Neural cell (in vitro differentiated cells): ENCODE measurements at regions not wholly inside any gene's neighbourhood (a gene's known extent, or its start where the extent isn't known, plus 50 kb on each side); places are given as distances from the start of the nearest gene placed in this dataset.

ENCODE experiments used
- H2AFZ ChIP-seq: fragments of 200-600, 300-800 bp; sonication (generic), shearing (Covaris generic); 2 replicates; pipeline ENCODE4 v1.6.0; 2014; ENCODE audit warnings: low read depth, mild to moderate bottlenecking, antibody characterized with exemption, low read length, moderate library complexity
- H3F3A ChIP-seq: fragments of 200-600 bp; shearing (Covaris generic); 2 replicates; pipeline ENCODE4 v1.6.1; 2016; ENCODE audit warnings: mild to moderate bottlenecking, moderate library complexity, mixed read lengths, antibody characterized with exemption, low read length; ENCODE audit not compliant: insufficient read depth, poor library complexity, severe bottlenecking
- H3K27ac ChIP-seq: fragments of 200-600, 300-800 bp; sonication (generic), shearing (Covaris generic); 2 replicates; pipeline ENCODE4 v1.5.1; 2014; ENCODE audit warnings: mild to moderate bottlenecking, low read length, moderate library complexity
- H3K27me3 ChIP-seq: fragments of 300-800, 200-600 bp; sonication (generic), shearing (Covaris generic); 2 replicates; pipeline ENCODE4 v1.6.0; 2014; ENCODE audit warnings: mild to moderate bottlenecking, low read depth, low read length, moderate library complexity; ENCODE audit not compliant: insufficient read depth
- H3K36me3 ChIP-seq: fragments of 300-800, 200-600 bp; sonication (generic), shearing (Covaris generic); 2 replicates; pipeline ENCODE4 v1.5.1; 2014; ENCODE audit warnings: mild to moderate bottlenecking, antibody characterized with exemption, low read length, moderate library complexity; ENCODE audit not compliant: insufficient read depth
- H3K4me2 ChIP-seq: fragments of 300-800, 200-600 bp; sonication (generic), shearing (Covaris generic); 2 replicates; pipeline ENCODE4 v1.6.0; 2014; ENCODE audit warnings: mild to moderate bottlenecking, low read length
- H3K4me3 ChIP-seq: fragments of 300-800, 200-600 bp; sonication (generic), shearing (Covaris generic); 2 replicates; pipeline ENCODE4 v1.5.1; 2014; ENCODE audit warnings: mild to moderate bottlenecking, low read length, moderate library complexity
- H3K79me2 ChIP-seq: fragments of 200-600 bp; shearing (Covaris generic); replicated peaks from 2 replicates; pipeline ENCODE4 v1.6.0; 2014; ENCODE audit warnings: mild to moderate bottlenecking, low read length, moderate library complexity; ENCODE audit not compliant: insufficient read depth
- H3K9ac ChIP-seq: fragments of 300-800, 200-600 bp; sonication (generic), shearing (Covaris generic); 2 replicates; pipeline ENCODE4 v1.6.1; 2016; ENCODE audit warnings: mild to moderate bottlenecking, low read length, mixed read lengths
- H3K9me2 ChIP-seq: fragments of 200-600 bp; shearing (Covaris generic); 2 replicates; pipeline ENCODE4 v1.6.1; 2016; ENCODE audit warnings: mild to moderate bottlenecking, low read length, mixed read lengths; ENCODE audit not compliant: insufficient read depth
- H3K9me3 ChIP-seq: fragments of 200-600, 300-800 bp; sonication (generic), shearing (Covaris generic); 2 replicates; pipeline ENCODE4 v1.6.1; 2016; ENCODE audit warnings: mild to moderate bottlenecking, mixed run types, low read length, moderate library complexity, mixed read lengths
- H4K20me1 ChIP-seq: fragments of 200-600 bp; shearing (Covaris generic); 2 replicates; pipeline ENCODE4 v1.6.1; 2016; ENCODE audit warnings: mild to moderate bottlenecking, mixed run types; ENCODE audit not compliant: insufficient read depth
- EP300 ChIP-seq: fragments of 450-650 bp; conservative IDR thresholded peaks from 2 replicates; pipeline ENCODE4 v1.6.1; 2014; ENCODE audit warnings: antibody characterized with exemption, mild to moderate bottlenecking, moderate library complexity; ENCODE audit not compliant: poor library complexity, severe bottlenecking
- EZH2 ChIP-seq: fragments of 200-600, 300-800 bp; shearing (Covaris generic), sonication (generic); IDR thresholded peaks from 2 replicates; pipeline ENCODE4 v1.6.1; 2014; ENCODE audit warnings: antibody characterized with exemption, low read length, borderline replicate concordance, mild to moderate bottlenecking; ENCODE audit not compliant: insufficient read depth, poor library complexity, severe bottlenecking
- MXI1 ChIP-seq: fragments of 450-650 bp; conservative IDR thresholded peaks from 2 replicates; pipeline ENCODE4 v1.6.1; 2014; ENCODE audit warnings: antibody characterized with exemption, mild to moderate bottlenecking; ENCODE audit not compliant: poor library complexity, severe bottlenecking
- POLR2AphosphoS5 ChIP-seq: IDR thresholded peaks from 2 replicates; pipeline ENCODE4 v1.6.1; 2012
- RAD21 ChIP-seq: fragments of 450-650 bp; conservative IDR thresholded peaks from 2 replicates; pipeline ENCODE4 v1.6.1; 2014; ENCODE audit warnings: antibody characterized with exemption, mild to moderate bottlenecking, moderate library complexity
- REST ChIP-seq: IDR thresholded peaks from 2 replicates; pipeline ENCODE4 v1.6.1; 2012; ENCODE audit warnings: borderline replicate concordance
- SMC3 ChIP-seq: fragments of 450-650 bp; conservative IDR thresholded peaks from 2 replicates; pipeline ENCODE4 v1.6.1; 2014; ENCODE audit warnings: antibody characterized with exemption, mild to moderate bottlenecking, moderate library complexity; ENCODE audit not compliant: poor library complexity
- TAF1 ChIP-seq: IDR thresholded peaks from 2 replicates; pipeline ENCODE4 v1.6.1; 2012; ENCODE audit warnings: low read depth
- TF ChIP-seq, protein P1 (sequence below): fragments of 450-650 bp; IDR thresholded peaks from 2 replicates; pipeline ENCODE4 v1.5.1; 2014; ENCODE audit warnings: antibody characterized with exemption, mild to moderate bottlenecking, moderate library complexity; ENCODE audit not compliant: poor library complexity, severe bottlenecking

GRCh38 chr1:196075621-196076020 lies 532.6 kb downstream of the KCNT2 start:
- no peak for TF ChIP-seq MXI1
- TF ChIP-seq POLR2AphosphoS5: no peak
- TF ChIP-seq SMC3: no peak
- no peak for TF ChIP-seq REST
- no peak for TF ChIP-seq TAF1
- Histone ChIP-seq H3F3A (no peaks in the 10 kb centered on the region), H3K79me2 (no peaks in the 10 kb centered on the region)

GRCh38 chr1:196074182-196074581 lies 534.1 kb downstream of the KCNT2 start:
- Histone ChIP-seq H3K9me2 (no peaks in the 10 kb centered on the region), H3K4me3 (no peak overlapping the region), H2AFZ (no peak overlapping the region), H3K9ac (no peak overlapping the region), H3K36me3 (no peaks in the 10 kb centered on the region), H3K27me3 (no peaks in the 10 kb centered on the region), H4K20me1 (no peaks in the 10 kb centered on the region), H3K27ac (no peak overlapping the region), H3K4me2 (no peak overlapping the region), H3F3A (no peaks in the 10 kb centered on the region), H3K79me2 (no peaks in the 10 kb centered on the region), H3K9me3 (no peaks in the 10 kb centered on the region)
- TF ChIP-seq POLR2AphosphoS5 (no peak), RAD21 (no peak), EP300 (no peak), EZH2 (no peak), MXI1 (no peak), REST (no peak), SMC3 (no peak), TAF1 (no peak)
- TF ChIP-seq, protein P1, sequence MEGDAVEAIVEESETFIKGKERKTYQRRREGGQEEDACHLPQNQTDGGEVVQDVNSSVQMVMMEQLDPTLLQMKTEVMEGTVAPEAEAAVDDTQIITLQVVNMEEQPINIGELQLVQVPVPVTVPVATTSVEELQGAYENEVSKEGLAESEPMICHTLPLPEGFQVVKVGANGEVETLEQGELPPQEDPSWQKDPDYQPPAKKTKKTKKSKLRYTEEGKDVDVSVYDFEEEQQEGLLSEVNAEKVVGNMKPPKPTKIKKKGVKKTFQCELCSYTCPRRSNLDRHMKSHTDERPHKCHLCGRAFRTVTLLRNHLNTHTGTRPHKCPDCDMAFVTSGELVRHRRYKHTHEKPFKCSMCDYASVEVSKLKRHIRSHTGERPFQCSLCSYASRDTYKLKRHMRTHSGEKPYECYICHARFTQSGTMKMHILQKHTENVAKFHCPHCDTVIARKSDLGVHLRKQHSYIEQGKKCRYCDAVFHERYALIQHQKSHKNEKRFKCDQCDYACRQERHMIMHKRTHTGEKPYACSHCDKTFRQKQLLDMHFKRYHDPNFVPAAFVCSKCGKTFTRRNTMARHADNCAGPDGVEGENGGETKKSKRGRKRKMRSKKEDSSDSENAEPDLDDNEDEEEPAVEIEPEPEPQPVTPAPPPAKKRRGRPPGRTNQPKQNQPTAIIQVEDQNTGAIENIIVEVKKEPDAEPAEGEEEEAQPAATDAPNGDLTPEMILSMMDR: no peak

More at GRCh38 chr1:196075621-196076020, 532.6 kb downstream of the KCNT2 start:
- Histone ChIP-seq H4K20me1 (no peaks in the 10 kb centered on the region), H3K4me3 (no peak overlapping the region), H3K9ac (no peak overlapping the region), H3K27me3 (no peaks in the 10 kb centered on the region), H3K4me2 (no peak overlapping the region), H3K36me3 (no peaks in the 10 kb centered on the region), H2AFZ (no peak overlapping the region), H3K27ac (no peak overlapping the region), H3K9me3 (no peaks in the 10 kb centered on the region), H3K9me2 (no peaks in the 10 kb centered on the region)
